Calu3 (cell line): ENCODE measurements at regions not wholly inside any gene's neighbourhood (a gene's known extent, or its start where the extent isn't known, plus 50 kb on each side); places are given as distances from the start of the nearest gene placed in this dataset.

ENCODE experiments used
- BruUV-seq: library from RNA; stranded (reverse); fragments of 400-500 nt; replicated peaks from 2 replicates; lab custom pipeline; 2021; lab: Mats Ljungman, UMichigan
- CTCF ChIA-PET: fragments of 300-600 bp; sonication (Branson Sonifier 250); formaldehyde crosslinking; loops from one replicate; lab custom pipeline; 2022; ENCODE audit warnings: antibody characterized with exemption; lab: Charles Lee
- DNase-seq: peaks from one replicate; pipeline ENCODE4 v3.0.0; 2022
- H3K27ac Mint-ChIP-seq: one replicate; pipeline ENCODE4 v1.8.0; 2022; ENCODE audit warnings: mixed read lengths; ENCODE audit not compliant: unreplicated experiment
- H3K27me3 Mint-ChIP-seq: one replicate; pipeline ENCODE4 v1.8.0; 2022; ENCODE audit warnings: mixed read lengths; ENCODE audit not compliant: unreplicated experiment
- H3K36me3 Mint-ChIP-seq: one replicate; pipeline ENCODE4 v1.8.0; 2022; ENCODE audit warnings: mild to moderate bottlenecking, moderate library complexity, mixed read lengths; ENCODE audit not compliant: insufficient read depth, unreplicated experiment
- H3K4me1 Mint-ChIP-seq: one replicate; pipeline ENCODE4 v1.8.0; 2022; ENCODE audit warnings: mild to moderate bottlenecking, low read depth, mixed read lengths; ENCODE audit not compliant: unreplicated experiment
- H3K4me3 Mint-ChIP-seq: one replicate; pipeline ENCODE4 v1.8.0; 2022; ENCODE audit warnings: mild to moderate bottlenecking, low read depth, moderate library complexity, mixed read lengths; ENCODE audit not compliant: unreplicated experiment
- H3K9me3 Mint-ChIP-seq: one replicate; pipeline ENCODE4 v1.8.0; 2022; ENCODE audit warnings: low read depth, mixed read lengths; ENCODE audit not compliant: unreplicated experiment
- CTCF ChIP-seq: fragments of 200-600 bp; IDR thresholded peaks from one replicate; pipeline ENCODE4 v1.8.0; 2022; ENCODE audit warnings: antibody characterized with exemption; ENCODE audit not compliant: unreplicated experiment
- intact Hi-C: fragments of 100-400 bp; cut with micrococcal nuclease; formaldehyde crosslinking; loops from one replicate; pipeline ENCODE4 v1.10.0; 2022; ENCODE audit not compliant: unreplicated experiment

- H3K27me3 Mint-ChIP-seq, result no peaks in the 10 kb centered on the region
- H3K4me3 Mint-ChIP-seq, result no peak overlapping the region
- intact Hi-C loops, result no loop called here
- H3K9me3 Mint-ChIP-seq, result no peaks in the 10 kb centered on the region
- H3K27ac Mint-ChIP-seq, result no peak overlapping the region
- H3K4me1 Mint-ChIP-seq, result peaks cover 19% of the 10 kb centered on the region
- CTCF ChIA-PET, result no interaction called here
- no peak for DNase-seq
- no peak for TF ChIP-seq CTCF
- BruUV-seq, result no TSS peak
- H3K36me3 Mint-ChIP-seq, result no peaks in the 10 kb centered on the region
Measured at GRCh38 chr2:215716956-215717355, 281.1 kb upstream of the FN1 start.

GRCh38 chr2:215712871-215713790 lies 277.3 kb upstream of the FN1 start:
- intact Hi-C loops, result no loop called here

DNA sequence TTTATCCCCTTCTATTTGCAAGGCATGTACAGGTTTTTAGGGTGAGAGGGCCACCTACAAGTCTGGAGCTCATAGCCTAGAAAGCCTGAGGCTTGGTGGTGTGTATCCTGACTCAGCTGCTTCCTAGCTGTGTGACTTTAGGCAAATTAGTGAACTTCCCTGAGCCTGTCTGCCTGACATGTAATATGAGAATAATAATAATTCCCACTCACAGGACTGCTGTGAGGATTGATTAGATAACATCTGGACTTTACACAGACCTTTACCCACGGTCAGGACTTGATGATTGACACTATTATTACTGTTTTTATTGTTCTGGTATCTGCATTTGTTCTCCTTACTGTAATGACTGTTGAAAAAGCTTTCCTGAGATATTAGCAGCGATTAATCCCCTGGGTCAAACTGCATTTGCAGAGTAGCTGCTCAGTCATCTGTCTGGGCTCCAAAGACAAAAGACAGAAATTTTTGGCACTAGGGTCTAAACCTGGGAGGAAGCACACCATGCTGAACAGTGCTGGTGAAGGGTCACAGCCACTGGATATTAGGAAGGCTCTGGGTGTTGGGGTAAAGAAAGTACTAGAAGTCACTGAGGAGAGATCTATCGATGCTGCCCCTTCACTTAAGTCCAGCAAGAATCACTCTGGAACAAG lies 276.5 kb upstream of the FN1 start:
- no peaks in the 10 kb centered on the region for H3K9me3 Mint-ChIP-seq
- TF ChIP-seq CTCF, result no peak
- intact Hi-C loops, result no loop called here
- CTCF ChIA-PET, result no interaction called here
- BruUV-seq, result no TSS peak
- peak overlapping the region; percentile 48 for H3K27ac Mint-ChIP-seq
- H3K27me3 Mint-ChIP-seq, result no peaks in the 10 kb centered on the region
- no peaks in the 10 kb centered on the region for H3K36me3 Mint-ChIP-seq
- DNase-seq, result no peak
- peaks cover 19% of the 10 kb centered on the region for H3K4me1 Mint-ChIP-seq
- H3K4me3 Mint-ChIP-seq, result no peak overlapping the region

More at GRCh38 chr2:215712871-215713790, 277.3 kb upstream of the FN1 start:
- Mint-ChIP-seq H3K36me3 (no peaks in the 10 kb centered on the region), H3K4me3 (no peak overlapping the region), H3K27ac (peak overlapping the region; percentile 48), H3K27me3 (no peaks in the 10 kb centered on the region), H3K9me3 (no peaks in the 10 kb centered on the region), H3K4me1 (peaks cover 19% of the 10 kb centered on the region)
- TF ChIP-seq CTCF, result no peak
- CTCF ChIA-PET, result no interaction called here
- no TSS peak for BruUV-seq
- DNase-seq, result no peak

DNA sequence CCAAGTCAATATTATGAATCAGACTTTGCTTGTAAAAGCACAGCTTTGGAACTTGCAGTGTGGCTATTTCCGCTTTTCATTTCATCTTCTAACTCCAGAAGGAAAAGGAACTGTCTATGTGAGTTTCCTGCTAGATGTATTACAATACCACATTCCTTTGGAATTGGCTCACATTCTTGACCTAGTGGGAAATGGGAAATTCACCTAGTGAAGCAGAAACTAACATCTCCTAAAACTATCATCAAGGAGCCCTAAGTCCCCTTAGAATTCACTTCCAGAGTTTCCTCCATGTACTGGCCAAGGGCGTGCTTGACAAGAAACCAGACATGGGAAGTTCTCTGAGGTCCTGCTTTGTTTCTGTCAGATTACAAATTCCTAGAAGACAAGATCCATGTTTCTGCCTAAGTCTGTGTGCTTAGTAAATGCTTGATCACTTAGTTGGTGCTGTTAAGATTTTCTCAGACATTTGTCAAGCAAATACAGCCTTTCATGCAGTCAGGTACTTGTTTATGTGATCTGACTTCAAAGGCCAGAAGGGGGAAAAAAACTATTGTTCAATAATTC lies 275.7 kb upstream of the FN1 start:
- peaks cover 19% of the 10 kb centered on the region for H3K4me1 Mint-ChIP-seq
- H3K27ac Mint-ChIP-seq, result no peak overlapping the region
- BruUV-seq, result no TSS peak
- H3K9me3 Mint-ChIP-seq, result no peaks in the 10 kb centered on the region
- H3K36me3 Mint-ChIP-seq, result no peaks in the 10 kb centered on the region
- no peak overlapping the region for H3K4me3 Mint-ChIP-seq
- H3K27me3 Mint-ChIP-seq, result no peaks in the 10 kb centered on the region
- intact Hi-C loops, result no loop called here
- no peak for TF ChIP-seq CTCF
- no peak for DNase-seq
- CTCF ChIA-PET, result interaction anchor here (1.3 kb wide), 1 partner anchor 117 kb away, joined by 3 read pairs; no protein-coding TSS in a partner anchor
